Keratinocyte (primary cell): ENCODE measurements at regions not wholly inside any gene's neighbourhood (a gene's known extent, or its start where the extent isn't known, plus 50 kb on each side); places are given as distances from the start of the nearest gene placed in this dataset.

Source experiments
- DNase-seq: peaks from one replicate; pipeline ENCODE4 v3.0.0-alpha.2; 2011; ENCODE audit warnings: low read depth, missing footprints, low spot score
- FAIRE-seq: peaks from 2 replicates; lab custom pipeline; 2011; peaks lifted over from hg19 to GRCh38; lab: Jason Lieb, UNC
- H2AFZ ChIP-seq: 2 replicates; pipeline ENCODE4 v1.6.0; 2012; ENCODE audit warnings: low read length, control low read depth, inconsistent platforms; ENCODE audit not compliant: control insufficient read depth
- H3K27ac ChIP-seq: 2 replicates; pipeline ENCODE4 v1.5.1; 2011; ENCODE audit warnings: low read length; ENCODE audit not compliant: control insufficient read depth, insufficient read depth
- H3K27me3 ChIP-seq: 3 replicates; pipeline ENCODE4 v1.6.0; 2011; ENCODE audit warnings: low read length; ENCODE audit not compliant: control insufficient read depth, insufficient read depth; ENCODE audit errors: extremely low read depth
- H3K36me3 ChIP-seq, 2 experiments: 2 replicates in 1 of 2; 3 replicates in 1 of 2; pipeline ENCODE4 v1.5.1; 2011; ENCODE audit warnings: low read length in 2 of 2, mild to moderate bottlenecking in 1 of 2; ENCODE audit not compliant: control insufficient read depth in 2 of 2, insufficient read depth in 2 of 2; ENCODE audit errors: extremely low read depth in 1 of 2
- H3K4me1 ChIP-seq: 3 replicates; pipeline ENCODE4 v1.5.1; 2011; ENCODE audit warnings: low read length; ENCODE audit not compliant: control insufficient read depth, insufficient read depth; ENCODE audit errors: extremely low read depth
- H3K4me2 ChIP-seq: 3 replicates; pipeline ENCODE4 v1.6.0; 2011; ENCODE audit warnings: low read depth, low read length; ENCODE audit not compliant: control insufficient read depth, insufficient read depth; ENCODE audit errors: extremely low read depth
- H3K4me3 ChIP-seq, 3 experiments: fragments of 200-600 bp in 1 of 3; sonication (generic) in 1 of 3; 2 replicates in 2 of 3; 3 replicates in 1 of 3; pipeline ENCODE4 v1.5.1; 2011 to 2016; ENCODE audit warnings: low read length in 3 of 3, mild to moderate bottlenecking in 3 of 3, control low read depth in 2 of 3, inconsistent platforms in 1 of 3, low read depth in 1 of 3, mixed read lengths in 1 of 3, mixed run types in 1 of 3, moderate library complexity in 1 of 3; ENCODE audit not compliant: control insufficient read depth in 2 of 3, insufficient read depth in 2 of 3; ENCODE audit errors: extremely low read depth in 1 of 3
- H3K79me2 ChIP-seq: 2 replicates; pipeline ENCODE4 v1.6.0; 2012; ENCODE audit warnings: low read length; ENCODE audit not compliant: control insufficient read depth, insufficient read depth
- H3K9ac ChIP-seq: 3 replicates; pipeline ENCODE4 v1.6.0; 2011; ENCODE audit warnings: low read length; ENCODE audit not compliant: control insufficient read depth, insufficient read depth; ENCODE audit errors: extremely low read depth
- H3K9me1 ChIP-seq: 3 replicates; pipeline ENCODE4 v1.6.0; 2011; ENCODE audit warnings: low read length; ENCODE audit not compliant: control insufficient read depth, insufficient read depth; ENCODE audit errors: extremely low read depth
- H3K9me3 ChIP-seq: 2 replicates; pipeline ENCODE4 v1.5.1; 2012; ENCODE audit warnings: low read depth, low read length; ENCODE audit not compliant: control insufficient read depth
- H4K20me1 ChIP-seq: 3 replicates; pipeline ENCODE4 v1.6.0; 2011; ENCODE audit warnings: low read length; ENCODE audit not compliant: control insufficient read depth, insufficient read depth; ENCODE audit errors: extremely low read depth
- EZH2 ChIP-seq: IDR thresholded peaks from one replicate; pipeline ENCODE4 v1.6.1; 2012; ENCODE audit warnings: inconsistent platforms, mild to moderate bottlenecking, low read length, moderate library complexity
- dilution Hi-C: fragments of 300-500 bp; cut with MboI; formaldehyde crosslinking; loops from one replicate; pipeline ENCODE4 v1.7.0; 2020; ENCODE audit warnings: low sequenced_read_pairs; ENCODE audit not compliant: extremely low pct_ligation_motif_present
- TF ChIP-seq, protein P1 (sequence below), 3 experiments: IDR thresholded peaks in 1 of 3; conservative IDR thresholded peaks in 1 of 3; optimal IDR thresholded peaks in 1 of 3; 2 replicates in 2 of 3; 3 replicates in 1 of 3; pipeline versions ENCODE3 to v1.5.1; 2011; ENCODE audit warnings: low read length in 3 of 3, mild to moderate bottlenecking in 3 of 3, moderate library complexity in 2 of 3, control low read depth in 1 of 3, inconsistent platforms in 1 of 3; ENCODE audit not compliant: insufficient read depth in 2 of 3; ENCODE audit errors: extremely low read depth in 1 of 3

- no peak for DNase-seq
- no peak for FAIRE-seq
- Histone ChIP-seq H2AFZ (no peak overlapping the region), H3K4me2 (no peak overlapping the region), H3K9ac (no peak overlapping the region), H3K36me3 (no peaks in the 10 kb centered on the region), H4K20me1 (no peaks in the 10 kb centered on the region), H3K9me1 (no peaks in the 10 kb centered on the region), H3K9me3 (no peaks in the 10 kb centered on the region), H3K27me3 (no peaks in the 10 kb centered on the region), H3K4me1 (no peaks in the 10 kb centered on the region), H3K79me2 (no peaks in the 10 kb centered on the region), H3K27ac (no peak overlapping the region), H3K4me3 (no peak overlapping the region)
- no peak for TF ChIP-seq EZH2
- TF ChIP-seq, protein P1, sequence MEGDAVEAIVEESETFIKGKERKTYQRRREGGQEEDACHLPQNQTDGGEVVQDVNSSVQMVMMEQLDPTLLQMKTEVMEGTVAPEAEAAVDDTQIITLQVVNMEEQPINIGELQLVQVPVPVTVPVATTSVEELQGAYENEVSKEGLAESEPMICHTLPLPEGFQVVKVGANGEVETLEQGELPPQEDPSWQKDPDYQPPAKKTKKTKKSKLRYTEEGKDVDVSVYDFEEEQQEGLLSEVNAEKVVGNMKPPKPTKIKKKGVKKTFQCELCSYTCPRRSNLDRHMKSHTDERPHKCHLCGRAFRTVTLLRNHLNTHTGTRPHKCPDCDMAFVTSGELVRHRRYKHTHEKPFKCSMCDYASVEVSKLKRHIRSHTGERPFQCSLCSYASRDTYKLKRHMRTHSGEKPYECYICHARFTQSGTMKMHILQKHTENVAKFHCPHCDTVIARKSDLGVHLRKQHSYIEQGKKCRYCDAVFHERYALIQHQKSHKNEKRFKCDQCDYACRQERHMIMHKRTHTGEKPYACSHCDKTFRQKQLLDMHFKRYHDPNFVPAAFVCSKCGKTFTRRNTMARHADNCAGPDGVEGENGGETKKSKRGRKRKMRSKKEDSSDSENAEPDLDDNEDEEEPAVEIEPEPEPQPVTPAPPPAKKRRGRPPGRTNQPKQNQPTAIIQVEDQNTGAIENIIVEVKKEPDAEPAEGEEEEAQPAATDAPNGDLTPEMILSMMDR (optimal IDR thresholded peaks at IDR 0.05 in 1 of 3, IDR thresholded peaks at IDR 0.05 in 1 of 3, conservative IDR thresholded peaks at IDR 0.05 in 1 of 3; ENCODE audit: extremely low read depth in 1 of 3, insufficient read depth in 2 of 3, low read length in 3 of 3), result no peak
- dilution Hi-C loops, result no loop called here
Observed at GRCh38 chrX:114365065-114365834, 218.6 kb upstream of the HTR2C start.

DNA sequence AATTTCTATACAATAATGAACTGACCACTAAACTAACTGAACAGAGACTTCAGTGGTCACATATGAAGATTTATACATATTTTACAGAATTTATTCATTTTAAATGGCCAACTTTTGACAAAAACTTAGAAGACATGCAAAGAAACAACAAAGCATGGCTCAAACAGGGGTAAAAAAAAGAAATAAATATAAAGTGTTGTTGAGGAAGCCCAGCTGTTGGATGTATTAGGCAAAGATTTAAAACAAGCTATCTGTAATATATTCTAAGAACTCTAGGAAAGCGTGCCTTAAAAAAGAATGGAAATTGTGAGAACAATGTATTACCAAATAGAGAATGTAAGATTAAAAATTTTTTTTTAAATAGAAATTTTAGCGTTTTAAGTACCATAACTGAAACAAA lies 210.9 kb upstream of the HTR2C start:
- H4K20me1 ChIP-seq, result no peaks in the 10 kb centered on the region
- no peak overlapping the region for H3K4me3 ChIP-seq
- dilution Hi-C loops, result no loop called here
- no peak for DNase-seq
- no peaks in the 10 kb centered on the region for H3K36me3 ChIP-seq
- no peaks in the 10 kb centered on the region for H3K9me1 ChIP-seq
- no peaks in the 10 kb centered on the region for H3K9me3 ChIP-seq
- no peak overlapping the region for H3K9ac ChIP-seq
- no peak for TF ChIP-seq EZH2
- TF ChIP-seq, protein P1 (optimal IDR thresholded peaks at IDR 0.05 in 1 of 3, IDR thresholded peaks at IDR 0.05 in 1 of 3, conservative IDR thresholded peaks at IDR 0.05 in 1 of 3; ENCODE audit: extremely low read depth in 1 of 3, insufficient read depth in 2 of 3, low read length in 3 of 3), result no peak
- no peak for FAIRE-seq
- no peaks in the 10 kb centered on the region for H3K4me1 ChIP-seq
- H3K27ac ChIP-seq, result no peak overlapping the region
- H3K4me2 ChIP-seq, result no peak overlapping the region
- no peaks in the 10 kb centered on the region for H3K79me2 ChIP-seq
- H2AFZ ChIP-seq, result no peak overlapping the region
- H3K27me3 ChIP-seq, result no peaks in the 10 kb centered on the region
